ENCODE measurements at regions not wholly inside any gene's neighbourhood (a gene's known extent, or its start where the extent isn't known, plus 50 kb on each side); places are given as distances from the start of the nearest gene placed in this dataset.
"Not testable (repeated sequence)": the region's sequence is repeated elsewhere in the genome, so short reads cannot be mapped to it uniquely, and the experiment has no call there.

DNA sequence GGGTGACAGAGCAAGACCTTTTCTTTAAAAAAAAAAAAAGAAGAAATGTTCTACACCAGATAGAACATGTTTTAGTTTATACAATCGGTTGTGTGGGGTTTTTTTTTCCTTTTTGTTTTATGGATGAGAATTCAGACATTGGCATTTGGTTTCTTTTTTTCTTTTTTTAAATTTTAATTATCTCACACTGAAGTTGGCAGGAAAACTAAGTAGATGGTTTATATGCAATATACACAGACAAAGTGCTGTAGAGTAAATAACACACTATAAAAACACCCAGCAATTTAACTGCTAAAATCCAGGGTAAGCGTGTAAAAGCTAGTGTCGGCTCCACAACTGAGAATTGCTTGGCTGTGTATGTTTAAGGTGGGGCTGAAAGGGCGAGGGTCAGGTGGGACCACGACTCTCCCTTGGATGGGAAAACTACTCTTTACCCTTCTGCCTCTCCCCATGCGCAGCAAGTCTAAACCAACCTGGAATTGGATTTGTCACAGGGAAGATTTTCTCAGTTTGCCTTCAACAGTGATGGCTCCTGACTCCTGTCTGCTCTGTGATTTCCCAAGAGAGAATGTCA, 147.1 kb upstream of the MARCKS start:
- DNase-seq (ENCODE audit: low spot score), result no peak

DNA sequence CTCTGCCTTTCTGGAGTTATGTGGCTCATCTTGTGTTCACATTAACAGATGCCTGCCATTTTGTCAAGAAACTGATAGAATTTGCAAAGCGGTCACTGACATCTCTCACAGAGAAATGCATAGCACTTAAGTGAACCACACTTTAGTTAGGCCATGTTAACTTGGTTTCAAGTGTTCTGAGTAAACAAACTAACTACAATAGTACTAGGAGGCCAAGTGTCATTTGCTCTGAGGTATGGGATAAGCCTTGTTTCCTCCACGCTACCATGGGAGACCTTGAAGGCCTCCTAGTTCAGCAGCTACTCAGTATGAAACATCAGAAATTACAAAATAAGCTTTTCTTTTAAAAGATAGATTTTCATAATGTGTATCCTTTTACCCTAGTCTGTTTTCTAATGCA, 143.5 kb upstream of the MARCKS start:
- no peak for DNase-seq (ENCODE audit: low spot score)

GRCh38 chr6:113718588-113718987, 138.6 kb upstream of the MARCKS start:
- DNase-seq (ENCODE audit: low spot score), result no peak

GRCh38 chr6:113719064-113719463, 138.1 kb upstream of the MARCKS start:
- no peak for DNase-seq (ENCODE audit: low spot score)

DNA sequence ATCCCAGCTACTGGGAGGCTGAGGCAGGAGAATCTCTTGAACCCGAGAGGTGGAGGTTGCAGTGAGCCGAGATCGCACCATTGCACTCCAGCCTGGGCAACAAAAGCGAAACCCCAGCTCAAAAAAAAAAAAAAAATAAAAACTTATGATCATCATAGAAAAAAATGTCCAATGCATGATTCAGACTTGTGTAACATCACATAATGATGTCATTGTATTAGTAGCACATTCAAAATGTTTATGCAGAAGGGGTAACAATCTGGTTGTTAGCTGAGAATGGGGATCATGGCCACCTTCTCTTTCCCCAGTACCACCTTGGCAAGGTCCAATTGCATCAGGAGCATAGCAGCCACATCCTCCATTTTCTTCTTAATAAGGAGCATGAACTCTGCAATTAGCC, 137.6 kb upstream of the MARCKS start:
- no peak for DNase-seq (ENCODE audit: low spot score)

- DNase-seq (ENCODE audit: low spot score), result no peak
Measured at GRCh38 chr6:113723182-113723581, 134.0 kb upstream of the MARCKS start.

GRCh38 chr6:113724927-113725326, 132.2 kb upstream of the MARCKS start:
- DNase-seq (ENCODE audit: low spot score), result not testable (repeated sequence)

GRCh38 chr6:113731541-113731940, 125.6 kb upstream of the MARCKS start:
- DNase-seq (ENCODE audit: low spot score), result no peak

DNA sequence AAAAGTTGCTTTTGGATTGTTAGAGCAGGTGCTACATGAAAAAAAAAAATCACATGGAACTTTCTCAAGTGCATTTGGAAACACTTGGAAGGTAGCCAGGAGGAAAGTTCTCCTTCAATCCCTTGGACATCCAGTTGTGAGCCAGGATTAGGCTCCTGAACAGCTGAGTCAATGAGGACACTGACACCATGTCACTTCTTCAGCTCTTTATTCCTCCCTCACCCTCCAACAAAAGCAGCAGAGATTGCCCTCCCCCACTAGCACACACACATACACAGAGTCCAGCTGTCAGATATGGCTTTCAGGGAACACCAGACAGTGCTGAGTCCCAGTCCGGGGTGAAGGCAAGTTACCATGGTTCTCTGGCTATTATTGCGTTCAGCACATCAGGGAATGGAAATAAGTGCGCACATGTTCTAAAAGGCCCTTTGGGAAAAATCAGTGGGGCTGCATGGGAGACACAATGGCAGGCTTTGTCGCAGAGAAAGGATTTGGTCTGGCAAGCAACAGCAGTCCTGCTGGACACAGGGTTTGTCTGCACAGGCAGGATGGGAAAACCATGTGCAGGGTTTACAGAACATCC, 124.7 kb upstream of the MARCKS start:
- peak; percentile 70 for DNase-seq (ENCODE audit: low spot score)

DNA sequence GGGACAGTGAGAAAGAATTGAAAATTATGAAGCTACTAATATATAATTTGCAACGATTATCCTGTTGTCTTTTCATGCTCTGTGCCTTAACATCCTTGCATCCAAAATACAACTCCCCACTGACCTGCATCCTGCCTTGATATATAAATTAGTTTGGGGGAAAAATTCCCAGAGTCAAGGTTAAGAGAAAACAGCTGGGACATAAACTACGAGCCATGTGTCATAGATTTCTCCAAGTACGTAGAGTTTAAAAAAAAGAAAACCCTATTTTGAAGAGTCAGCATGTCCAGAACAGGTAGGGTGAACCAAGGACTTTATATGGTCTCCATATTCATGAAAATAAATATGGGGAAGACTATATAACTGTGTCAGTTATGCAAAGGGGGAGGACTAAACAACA, 123.8 kb upstream of the MARCKS start:
- DNase-seq (ENCODE audit: low spot score), result no peak

GRCh38 chr6:113734982-113735381, 122.2 kb upstream of the MARCKS start:
- DNase-seq (ENCODE audit: low spot score), result no peak

DNA sequence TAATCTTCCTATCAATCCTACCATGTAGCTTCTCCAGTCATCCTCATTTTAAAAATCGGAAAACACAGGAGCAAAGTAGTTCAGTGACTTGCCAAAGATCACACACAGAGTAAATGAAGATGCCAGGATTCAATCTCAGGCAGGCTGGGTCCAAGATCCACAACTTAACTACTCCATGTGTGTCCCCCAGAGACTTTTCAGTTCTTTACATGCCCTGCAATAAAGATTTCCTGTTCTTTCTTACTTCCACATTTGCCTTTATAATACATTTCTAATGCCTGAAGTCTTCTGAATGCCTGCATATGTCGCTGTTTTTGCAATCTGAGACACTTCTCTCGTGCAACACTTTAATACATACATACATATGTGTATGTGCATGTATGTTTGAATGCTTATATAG, 121.7 kb upstream of the MARCKS start:
- DNase-seq (ENCODE audit: low spot score), result no peak

DNA sequence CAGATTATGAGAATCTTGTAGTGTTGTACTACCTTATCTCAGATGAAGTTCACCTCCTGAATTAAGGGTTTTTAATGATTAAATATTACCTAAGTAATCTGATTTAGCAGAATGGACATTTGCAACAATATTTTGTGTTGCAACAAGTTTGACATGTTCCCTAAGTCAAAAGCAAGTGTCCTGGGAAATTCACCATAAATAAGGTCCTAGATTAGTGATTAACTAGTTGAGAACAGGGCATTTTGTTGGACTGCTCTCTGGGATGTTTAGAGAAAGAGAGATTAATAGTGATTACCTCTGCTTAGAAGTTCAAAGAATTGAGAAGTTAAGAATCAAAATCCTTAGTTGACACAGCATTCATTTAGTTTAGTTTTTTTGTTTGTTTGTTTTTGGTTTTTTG, 120.2 kb upstream of the MARCKS start:
- DNase-seq (ENCODE audit: low spot score), result no peak

DNA sequence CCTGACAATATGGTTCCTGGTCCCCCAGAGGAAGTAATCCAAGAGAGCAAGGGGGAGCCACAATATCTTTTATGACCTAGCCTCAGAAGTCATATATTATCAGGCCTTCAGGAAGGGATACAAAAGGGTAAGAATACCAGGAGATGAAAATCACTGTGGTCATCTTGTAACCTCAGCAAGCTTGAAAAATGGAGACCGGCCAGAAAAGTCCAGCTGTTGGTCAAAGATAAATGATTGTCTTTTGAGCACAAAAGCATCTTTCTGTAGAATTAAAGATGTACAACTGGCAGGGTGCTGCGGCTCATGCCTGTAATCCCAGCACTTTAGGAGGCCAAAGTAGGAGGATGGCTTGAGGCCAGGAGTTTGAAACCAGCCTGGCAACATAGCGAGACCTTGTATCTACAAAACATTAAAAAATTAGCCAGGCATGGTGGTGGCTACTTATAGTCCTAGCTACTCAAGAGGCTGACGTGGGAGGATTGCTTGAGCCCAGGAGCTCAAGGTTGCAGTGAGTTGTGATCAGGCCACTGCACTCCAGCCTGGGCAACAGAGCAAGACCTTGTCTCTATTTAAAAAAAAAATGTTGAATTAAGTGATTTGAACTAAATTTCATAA, 118.0 kb upstream of the MARCKS start:
- DNase-seq (ENCODE audit: low spot score), result no peak

DNA sequence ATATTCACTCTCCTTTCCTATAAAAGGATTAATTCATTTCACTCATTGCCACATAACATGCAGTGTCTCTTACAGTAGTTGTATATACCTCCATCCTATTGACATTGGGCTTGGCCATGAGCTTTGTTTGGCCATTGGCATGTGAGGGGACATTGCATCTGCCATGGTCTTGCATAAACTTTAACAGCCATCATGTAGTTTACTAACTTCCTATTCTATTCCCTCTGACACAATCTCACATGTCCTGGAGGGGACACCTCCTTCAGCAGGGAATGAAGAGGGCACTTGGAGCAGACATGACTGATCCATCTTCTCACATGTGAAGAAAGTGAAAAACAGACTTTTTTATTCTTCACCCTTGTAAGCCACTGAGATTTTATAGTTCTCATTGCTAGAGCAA, 115.5 kb upstream of the MARCKS start:
- no peak for DNase-seq (ENCODE audit: low spot score)

DNA sequence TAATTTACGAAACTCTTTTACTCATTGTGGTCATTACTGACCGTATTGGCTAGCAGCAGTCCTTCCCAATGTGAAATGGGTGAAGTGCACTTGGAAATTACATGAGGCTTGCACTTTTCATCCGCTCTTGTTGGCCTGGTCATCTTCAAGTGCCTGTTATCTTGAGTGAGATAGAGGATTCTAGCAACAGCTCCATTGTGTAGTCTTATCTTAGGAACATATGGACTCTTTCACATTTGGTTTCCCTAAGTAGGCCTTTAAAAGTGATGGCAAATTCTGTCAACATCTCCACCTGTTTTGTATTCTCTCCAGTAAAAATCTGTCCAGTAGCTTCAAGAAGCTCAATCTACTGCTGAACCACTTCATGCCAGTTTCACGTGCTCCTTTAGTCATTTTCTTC, 114.8 kb upstream of the MARCKS start:
- DNase-seq (ENCODE audit: low spot score), result no peak

DNA sequence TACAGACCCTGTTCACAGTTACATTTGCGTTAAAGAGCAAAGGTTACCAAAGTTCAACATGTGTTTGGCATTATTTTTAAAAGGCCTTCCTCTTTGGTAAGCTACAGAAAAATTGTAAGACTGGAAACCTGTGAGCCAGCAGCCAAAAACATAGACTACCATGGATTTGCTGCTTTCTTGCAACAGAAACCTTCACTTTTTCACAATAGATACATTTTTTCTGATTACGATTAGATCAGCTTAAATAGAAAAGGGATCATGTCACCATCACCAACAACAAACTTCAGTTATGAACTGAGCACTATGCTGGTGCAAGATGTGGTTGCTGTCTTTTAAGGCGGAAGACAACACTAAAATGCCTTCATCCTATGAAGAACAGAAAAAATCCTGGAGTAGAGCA, 112.3 kb upstream of the MARCKS start:
- DNase-seq (ENCODE audit: low spot score), result no peak

GRCh38 chr6:113750151-113750855, 106.8 kb upstream of the MARCKS start:
- no peak for DNase-seq (ENCODE audit: low spot score)

DNA sequence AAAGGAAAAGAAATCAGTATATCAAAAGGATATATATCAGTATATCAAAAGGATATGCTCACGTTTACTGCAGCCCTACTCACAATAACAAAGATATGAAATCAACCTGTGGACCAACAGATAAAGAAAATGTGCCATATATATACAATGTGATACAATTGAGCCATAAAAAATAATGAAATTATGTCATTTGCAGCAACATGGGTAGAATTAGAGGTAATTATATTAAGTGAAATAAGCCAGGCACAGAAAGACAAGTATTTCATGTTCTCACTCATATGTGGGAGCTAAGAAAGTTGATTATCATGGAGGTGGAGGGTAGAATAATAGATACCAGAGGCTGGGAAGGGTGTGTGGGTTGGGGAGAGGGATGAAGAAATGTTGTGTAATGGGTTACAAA, 102.9 kb upstream of the MARCKS start:
- no peak for DNase-seq (ENCODE audit: low spot score)

- no peak for DNase-seq (ENCODE audit: low spot score)
Measured at GRCh38 chr6:113755449-113756289, 101.5 kb upstream of the MARCKS start.

- no peak for DNase-seq (ENCODE audit: low spot score)
Measured at GRCh38 chr6:113756290-113756665, 100.9 kb upstream of the MARCKS start.

DNA sequence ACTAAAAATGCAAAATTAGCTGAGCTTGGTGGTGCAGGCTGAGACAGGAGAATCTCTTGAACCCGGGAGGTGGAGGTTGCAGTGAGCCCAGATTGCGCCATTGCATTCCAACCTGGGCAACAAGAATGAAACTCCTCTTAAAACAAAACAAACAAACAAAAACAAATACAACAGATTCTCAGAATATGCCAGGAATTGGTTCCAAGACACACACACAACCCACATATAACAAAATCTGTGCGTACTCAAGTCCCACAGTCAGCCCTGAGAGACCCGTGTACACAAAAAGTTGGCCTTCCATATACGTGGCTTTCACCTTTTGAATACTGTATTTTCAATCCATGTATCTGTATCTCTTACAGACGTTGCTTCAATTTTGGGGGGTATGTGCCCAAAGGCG, 98.9 kb upstream of the MARCKS start:
- DNase-seq (ENCODE audit: low spot score), result no peak
